ENCODE measurements at regions not wholly inside any gene's neighbourhood (a gene's known extent, or its start where the extent isn't known, plus 50 kb on each side); places are given as distances from the start of the nearest gene placed in this dataset.
"Not testable (repeated sequence)": the region's sequence is repeated elsewhere in the genome, so short reads cannot be mapped to it uniquely, and the experiment has no call there.

DNA sequence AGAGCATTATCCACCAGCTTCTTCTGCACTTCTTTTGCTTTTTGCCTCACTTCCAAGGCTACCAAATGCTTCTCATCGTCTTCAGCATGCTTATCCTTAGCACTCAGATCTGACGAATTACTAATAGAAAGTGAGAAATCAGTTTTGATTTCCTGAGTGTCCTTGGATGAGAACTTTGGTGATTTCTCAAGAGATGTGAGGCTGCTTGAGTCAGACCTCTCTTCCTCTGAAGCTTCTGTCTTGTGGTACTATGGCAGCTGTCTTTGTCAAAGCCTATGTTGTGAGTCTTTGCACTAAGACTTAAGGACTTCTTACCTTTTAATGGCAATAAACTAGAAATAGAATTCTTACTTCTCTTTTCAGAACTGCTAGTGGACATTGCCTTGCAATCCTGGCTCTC, 169.9 kb downstream of the CPE start:
- TF ChIP-seq, protein P1, sequence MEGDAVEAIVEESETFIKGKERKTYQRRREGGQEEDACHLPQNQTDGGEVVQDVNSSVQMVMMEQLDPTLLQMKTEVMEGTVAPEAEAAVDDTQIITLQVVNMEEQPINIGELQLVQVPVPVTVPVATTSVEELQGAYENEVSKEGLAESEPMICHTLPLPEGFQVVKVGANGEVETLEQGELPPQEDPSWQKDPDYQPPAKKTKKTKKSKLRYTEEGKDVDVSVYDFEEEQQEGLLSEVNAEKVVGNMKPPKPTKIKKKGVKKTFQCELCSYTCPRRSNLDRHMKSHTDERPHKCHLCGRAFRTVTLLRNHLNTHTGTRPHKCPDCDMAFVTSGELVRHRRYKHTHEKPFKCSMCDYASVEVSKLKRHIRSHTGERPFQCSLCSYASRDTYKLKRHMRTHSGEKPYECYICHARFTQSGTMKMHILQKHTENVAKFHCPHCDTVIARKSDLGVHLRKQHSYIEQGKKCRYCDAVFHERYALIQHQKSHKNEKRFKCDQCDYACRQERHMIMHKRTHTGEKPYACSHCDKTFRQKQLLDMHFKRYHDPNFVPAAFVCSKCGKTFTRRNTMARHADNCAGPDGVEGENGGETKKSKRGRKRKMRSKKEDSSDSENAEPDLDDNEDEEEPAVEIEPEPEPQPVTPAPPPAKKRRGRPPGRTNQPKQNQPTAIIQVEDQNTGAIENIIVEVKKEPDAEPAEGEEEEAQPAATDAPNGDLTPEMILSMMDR (IDR thresholded peaks at IDR 0.05; ENCODE audit: insufficient read depth, low read depth, low read length): no peak
- no peak for DNase-seq (ENCODE audit: low read depth)

DNA sequence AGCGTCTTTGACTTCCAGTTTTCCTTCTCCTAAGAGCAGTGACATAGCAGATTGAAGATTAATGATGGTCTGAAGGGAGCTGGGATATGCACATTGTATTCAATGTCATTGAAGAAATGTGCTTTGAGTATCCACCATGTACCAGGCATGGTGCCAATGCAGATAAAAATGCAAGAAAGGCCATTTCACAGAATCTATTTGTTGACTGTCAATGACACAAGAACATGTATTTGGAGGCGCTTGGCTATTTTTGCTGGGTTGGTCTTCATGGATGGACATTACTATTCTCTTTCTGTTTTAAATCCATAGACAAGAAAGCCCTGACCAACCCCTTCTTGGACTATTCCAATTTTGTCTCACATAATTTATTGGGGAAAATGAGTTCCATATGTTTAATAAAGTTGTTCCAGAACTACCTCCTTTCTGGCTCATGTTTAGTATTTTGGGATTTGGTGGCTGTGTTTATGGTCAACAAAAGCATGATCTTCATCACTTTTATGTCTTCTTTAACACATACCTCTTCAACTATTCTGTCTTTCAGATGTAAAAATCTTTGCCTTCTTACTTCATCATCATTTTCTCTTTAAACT, 174.5 kb downstream of the CPE start:
- no peak for DNase-seq (ENCODE audit: low read depth)
- no peak overlapping the region for H3K4me3 ChIP-seq (ENCODE audit: low read depth, low read length)
- TF ChIP-seq, protein P1 (IDR thresholded peaks at IDR 0.05; ENCODE audit: insufficient read depth, low read depth, low read length): no peak

More for the DNA sequence above, 169.9 kb downstream of the CPE start:
- no peak overlapping the region for H3K4me3 ChIP-seq (ENCODE audit: low read depth, low read length)

DNA sequence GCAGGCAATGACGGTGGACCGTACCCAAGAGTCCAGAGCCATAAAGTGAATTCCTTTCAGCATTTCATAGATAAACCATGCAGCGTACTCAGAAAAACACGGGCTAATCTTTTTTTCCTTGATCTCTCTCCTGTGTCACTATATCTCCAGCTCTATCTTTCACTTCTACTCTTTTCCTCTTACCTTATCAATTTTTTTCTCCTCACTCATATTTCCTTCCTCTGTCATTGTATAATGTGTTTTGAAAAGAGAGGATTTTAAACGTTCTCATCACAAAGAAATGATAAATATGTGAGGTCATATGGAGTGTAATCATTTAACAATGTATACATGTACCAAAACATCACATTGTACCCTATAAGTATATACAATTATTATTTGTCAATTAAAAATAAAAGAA, 176.5 kb downstream of the CPE start:
- TF ChIP-seq, protein P1 (IDR thresholded peaks at IDR 0.05; ENCODE audit: insufficient read depth, low read depth, low read length): no peak
- no peak for DNase-seq (ENCODE audit: low read depth)
- H3K4me3 ChIP-seq (ENCODE audit: low read depth, low read length): no peak overlapping the region

DNA sequence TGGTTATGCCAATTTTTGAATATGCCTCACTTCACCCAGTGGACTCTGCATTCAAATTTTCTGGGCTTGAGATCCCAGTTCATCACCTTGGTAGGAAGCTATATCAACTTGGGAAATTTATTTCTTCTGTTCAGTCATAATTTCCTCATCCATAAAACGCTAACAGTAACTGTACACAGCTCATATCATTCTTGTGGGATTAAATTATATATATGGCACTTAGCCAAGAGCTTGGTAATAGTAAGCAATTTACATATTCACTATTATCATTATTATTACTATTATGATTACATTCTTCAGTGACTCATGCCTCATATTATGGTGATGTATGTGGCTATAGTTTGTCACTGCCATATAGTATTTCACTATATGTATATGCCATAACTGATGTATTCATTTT, 177.6 kb downstream of the CPE start:
- no peak overlapping the region for H3K4me3 ChIP-seq (ENCODE audit: low read depth, low read length)
- no peak for DNase-seq (ENCODE audit: low read depth)
- TF ChIP-seq, protein P1 (IDR thresholded peaks at IDR 0.05; ENCODE audit: insufficient read depth, low read depth, low read length): no peak

DNA sequence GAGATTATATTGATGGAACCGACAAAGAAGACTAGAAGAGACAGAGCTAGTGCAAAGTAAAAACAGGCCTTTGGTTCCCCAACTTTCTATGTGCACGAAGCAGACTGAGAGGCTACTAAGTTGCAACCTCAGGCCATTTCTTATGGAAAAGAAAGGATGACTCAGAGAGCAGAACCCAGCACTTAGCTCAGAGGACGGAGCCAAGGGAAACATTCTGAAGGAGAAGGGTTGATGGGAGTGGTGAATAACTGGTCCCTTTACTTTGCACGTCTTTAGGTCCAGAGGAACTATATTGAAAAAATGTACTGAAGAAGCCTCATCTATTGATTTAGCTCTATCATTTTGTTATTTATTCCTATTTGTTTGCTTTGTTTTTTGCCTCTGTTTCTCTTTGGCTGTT, 182.1 kb downstream of the CPE start:
- H3K4me3 ChIP-seq (ENCODE audit: low read depth, low read length): no peak overlapping the region
- TF ChIP-seq, protein P1 (IDR thresholded peaks at IDR 0.05; ENCODE audit: insufficient read depth, low read depth, low read length): no peak
- no peak for DNase-seq (ENCODE audit: low read depth)

DNA sequence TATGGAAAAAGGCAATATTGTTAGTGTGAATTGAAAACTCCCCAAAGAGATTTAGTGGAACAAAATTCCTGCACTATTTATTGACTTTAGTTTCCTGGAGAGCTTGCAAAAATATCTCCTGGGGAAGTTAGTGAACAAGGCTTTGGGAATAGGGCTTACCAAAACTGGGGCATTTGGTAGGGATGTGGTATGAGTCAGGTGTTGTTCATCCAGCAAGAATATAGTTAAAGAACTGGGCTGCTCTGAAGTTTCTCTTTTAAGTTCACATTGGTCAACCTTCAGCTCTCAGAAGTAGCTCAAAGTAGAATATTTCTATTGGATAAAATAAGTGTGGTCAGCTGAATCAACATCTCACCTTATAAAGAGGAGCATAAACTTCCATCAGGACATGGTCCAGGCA, 185.0 kb downstream of the CPE start:
- no peak overlapping the region for H3K4me3 ChIP-seq (ENCODE audit: low read depth, low read length)
- no peak for DNase-seq (ENCODE audit: low read depth)
- TF ChIP-seq, protein P1 (IDR thresholded peaks at IDR 0.05; ENCODE audit: insufficient read depth, low read depth, low read length): no peak

DNA sequence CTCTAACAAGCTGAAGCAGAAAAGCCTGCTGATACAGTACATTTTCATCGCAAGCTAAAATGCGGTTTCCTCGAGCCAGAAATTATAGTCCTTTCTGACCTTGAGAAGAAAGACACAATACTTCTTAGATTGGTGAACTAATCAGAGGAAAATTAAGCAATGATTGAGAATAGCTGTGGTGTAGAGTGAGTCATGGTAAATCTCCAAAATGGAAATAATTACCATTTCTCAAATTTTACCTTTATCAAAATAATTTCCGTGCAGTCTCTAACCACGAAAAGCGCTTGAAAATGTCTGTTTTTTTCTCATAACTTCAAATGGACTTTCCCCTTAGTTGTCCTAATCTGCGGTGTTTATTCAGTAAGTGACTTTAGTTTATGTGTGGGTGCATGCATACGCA, 190.2 kb downstream of the CPE start:
- H3K4me3 ChIP-seq (ENCODE audit: low read depth, low read length): no peak overlapping the region
- TF ChIP-seq, protein P1 (IDR thresholded peaks at IDR 0.05; ENCODE audit: insufficient read depth, low read depth, low read length): no peak
- no peak for DNase-seq (ENCODE audit: low read depth)

DNA sequence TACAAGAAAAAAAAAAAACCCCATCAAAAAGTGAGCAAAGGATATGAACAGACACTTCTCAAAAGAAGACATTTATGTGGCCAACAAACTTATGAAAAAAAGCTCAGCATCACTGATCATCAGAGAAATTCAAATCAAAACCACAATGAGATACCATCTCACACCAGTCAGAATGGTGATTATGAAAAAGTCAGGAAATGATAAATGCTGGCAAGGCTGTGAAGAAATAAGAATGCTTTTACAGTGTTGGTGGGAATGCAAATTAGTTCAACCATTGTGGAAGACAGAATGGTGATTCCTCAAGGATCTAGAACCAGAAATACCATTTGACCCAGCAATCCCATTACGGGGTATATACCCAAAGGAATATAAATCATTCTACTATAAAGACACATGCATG, 192.7 kb downstream of the CPE start:
- H3K4me3 ChIP-seq (ENCODE audit: low read depth, low read length); DNase-seq (ENCODE audit: low read depth): not testable (repeated sequence)

Measured in fibroblast of villous mesenchyme (primary cell).